ENCODE measurements at regions not wholly inside any gene's neighbourhood (a gene's known extent, or its start where the extent isn't known, plus 50 kb on each side); places are given as distances from the start of the nearest gene placed in this dataset.

DNA sequence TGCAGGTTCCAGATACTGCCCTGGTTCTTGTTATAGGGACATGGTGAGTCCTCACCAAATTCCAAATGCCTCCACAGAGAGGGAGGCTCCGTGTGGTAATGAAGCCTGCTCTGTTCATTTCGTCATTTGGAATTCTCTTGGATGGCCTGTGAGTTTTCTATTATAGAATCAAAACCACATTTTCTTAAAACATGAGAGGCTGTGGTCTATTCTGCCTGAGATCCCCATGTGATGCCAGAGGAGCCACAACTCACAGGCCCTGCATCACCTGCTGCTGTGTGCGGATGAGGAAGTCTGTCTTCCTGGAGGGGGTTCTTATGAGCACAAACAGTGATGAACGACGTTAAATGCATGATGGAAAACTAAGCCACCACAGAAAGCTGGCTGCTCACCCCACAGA, 264.4 kb downstream of the UQCRFS1 start:
- DNase-seq (ENCODE audit: low spot score in 2 of 2): no peak
- FAIRE-seq: no peak

DNA sequence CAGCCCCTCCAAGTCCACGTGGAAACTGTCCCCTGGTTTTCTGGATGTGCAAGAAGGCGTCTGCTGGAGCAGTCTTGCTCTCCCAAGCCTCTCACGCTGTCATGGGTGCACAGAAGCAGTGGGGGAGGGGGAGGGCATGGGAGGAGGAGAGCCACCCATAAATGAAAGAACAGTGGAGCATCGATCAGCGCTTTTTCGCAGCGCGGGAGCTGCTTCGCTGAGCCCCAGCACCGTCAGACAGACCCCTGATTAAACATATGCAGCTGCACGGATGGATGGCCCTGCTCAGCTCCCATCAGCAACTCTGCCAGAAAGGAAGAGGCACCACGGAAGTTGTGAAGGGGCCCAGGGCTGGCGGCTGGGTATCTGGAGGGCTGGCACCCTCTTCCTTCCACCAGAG, 264.9 kb downstream of the UQCRFS1 start:
- no peak for DNase-seq (ENCODE audit: low spot score in 2 of 2)
- no peak for FAIRE-seq

DNA sequence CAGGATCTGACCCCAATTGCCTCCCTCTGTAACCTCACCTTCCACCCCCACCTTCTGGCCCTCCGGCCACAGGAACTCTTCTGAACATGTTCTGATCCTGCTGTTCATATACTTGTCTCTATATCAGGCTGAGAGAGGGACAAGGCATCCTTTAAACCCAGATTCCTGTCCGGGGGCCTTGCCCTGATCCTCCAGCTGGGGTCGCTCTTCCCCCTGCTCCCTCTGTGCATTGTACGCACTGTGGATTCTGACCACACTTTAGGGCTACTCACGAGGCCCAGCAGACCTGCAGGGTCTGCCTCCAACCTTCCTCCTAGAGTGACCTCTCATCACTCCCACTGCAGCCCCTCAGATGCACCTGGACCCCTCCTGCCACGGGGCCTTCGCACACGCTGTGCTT, 269.3 kb downstream of the UQCRFS1 start:
- no peak for DNase-seq (ENCODE audit: low spot score in 2 of 2)
- FAIRE-seq: no peak

DNA sequence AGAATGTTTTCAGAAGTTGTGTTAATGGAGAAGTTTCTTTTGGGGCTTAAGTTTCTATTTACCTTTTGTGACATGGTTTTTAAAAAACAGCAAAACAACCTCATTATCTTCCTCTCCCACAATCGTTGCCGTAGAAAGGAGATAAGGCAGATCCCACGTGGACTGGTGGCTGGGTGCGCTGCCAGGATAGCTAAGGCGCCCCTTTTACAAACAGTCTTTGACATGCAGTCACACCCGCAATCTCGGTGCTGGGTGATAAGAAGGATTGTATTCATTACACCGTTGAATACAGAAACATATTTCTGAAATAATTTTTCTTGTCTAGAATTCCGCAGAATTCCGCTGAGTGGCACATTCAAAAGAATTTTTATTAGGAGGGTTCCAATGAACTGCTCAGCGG, 271.1 kb downstream of the UQCRFS1 start:
- FAIRE-seq (no peak), DNase-seq (ENCODE audit: low spot score in 2 of 2) (no peak)

DNA sequence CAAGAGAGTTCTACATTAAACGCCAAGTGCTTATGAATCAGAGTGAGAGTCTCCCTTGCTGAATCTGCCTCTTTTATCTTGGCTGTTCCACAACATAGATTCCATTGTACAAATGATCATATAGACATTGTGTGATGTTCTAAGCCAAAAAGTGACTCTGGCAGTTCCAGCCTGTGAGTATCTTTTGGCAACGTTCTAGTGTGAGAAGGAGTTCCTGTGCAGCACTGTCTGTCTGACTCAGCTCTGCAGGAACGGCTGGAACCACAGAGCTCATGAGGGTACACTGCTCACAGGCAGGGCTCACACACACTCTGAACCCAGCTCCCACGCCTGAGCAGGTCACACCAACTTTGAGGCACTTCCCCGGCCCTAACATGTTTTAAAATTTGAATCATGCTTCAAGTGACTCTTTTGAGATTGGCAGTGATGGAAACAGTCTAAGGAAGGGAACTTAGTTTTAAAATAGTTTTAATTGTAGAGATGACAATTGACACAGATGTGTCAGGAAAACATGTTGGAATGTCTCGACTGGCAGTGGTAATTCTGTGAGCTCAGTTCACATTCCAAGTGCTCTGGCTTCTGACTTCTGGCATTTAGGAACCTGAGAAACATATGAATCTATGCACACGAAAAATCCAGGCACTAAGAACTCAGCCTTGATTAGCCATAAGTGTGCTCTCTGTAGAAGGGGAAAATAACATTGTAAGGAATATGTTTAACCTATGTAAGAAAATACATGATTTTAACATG, 272.0 kb downstream of the UQCRFS1 start:
- DNase-seq (ENCODE audit: low spot score in 2 of 2) (no peak), FAIRE-seq (no peak)

DNA sequence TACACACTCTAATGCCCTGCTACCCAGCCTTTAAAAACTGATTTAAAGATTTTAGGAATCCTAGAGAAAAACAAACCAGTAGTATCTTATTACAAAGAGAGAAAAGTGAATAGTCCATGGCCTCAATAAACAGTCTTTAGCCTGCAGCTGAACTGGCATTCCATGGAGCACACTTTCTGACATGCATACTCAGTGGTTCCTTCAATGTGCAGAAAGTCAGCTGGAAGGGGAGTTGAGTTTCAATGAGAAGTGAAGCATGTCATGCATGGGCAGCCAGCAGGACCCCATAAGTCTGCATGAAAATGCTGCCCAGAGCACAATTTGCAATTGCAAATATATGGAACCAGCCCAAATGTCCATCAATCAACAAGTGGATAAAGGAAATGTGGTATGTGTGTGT, 273.7 kb downstream of the UQCRFS1 start:
- FAIRE-seq: no peak
- no peak for DNase-seq (ENCODE audit: low spot score in 2 of 2)

DNA sequence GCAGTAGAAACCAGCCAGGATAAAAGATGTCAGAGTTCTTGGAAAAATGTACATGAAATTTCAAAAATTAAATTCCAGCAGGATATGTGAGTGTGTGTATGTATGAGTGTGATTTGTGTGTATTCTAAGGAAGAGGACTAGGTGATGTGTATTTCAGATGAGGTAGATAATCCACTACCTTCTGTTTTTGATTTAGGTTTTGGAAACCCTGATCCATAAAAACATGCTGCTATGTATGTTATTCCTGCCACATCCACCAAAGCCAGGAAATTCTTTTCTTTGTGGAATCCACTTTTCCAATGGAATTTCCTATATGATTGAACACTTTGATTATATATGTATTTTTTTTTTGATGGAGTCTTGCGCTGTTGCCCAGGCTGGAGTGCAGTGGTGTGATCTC, 276.9 kb downstream of the UQCRFS1 start:
- DNase-seq (ENCODE audit: low spot score in 2 of 2) (no peak), FAIRE-seq (no peak)

DNA sequence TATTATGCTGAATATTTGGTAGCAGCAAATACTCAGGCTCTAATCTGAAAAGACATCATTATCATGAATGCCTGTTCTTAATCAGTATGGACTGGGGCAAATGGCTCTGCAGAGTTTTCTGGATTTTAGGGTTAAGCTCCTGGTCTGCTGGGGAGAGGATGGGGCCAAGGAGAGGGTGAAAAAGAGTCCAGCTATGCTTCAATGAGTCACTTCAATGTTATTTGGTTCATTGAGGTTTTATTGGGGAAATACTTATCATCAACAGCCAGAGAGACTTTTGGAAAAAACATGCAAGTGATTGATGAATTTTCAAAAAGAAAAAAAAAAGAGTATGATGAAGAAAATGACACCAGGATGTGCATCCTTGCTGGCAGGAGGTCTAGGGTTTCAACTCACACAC, 278.3 kb downstream of the UQCRFS1 start:
- FAIRE-seq: no peak
- DNase-seq (ENCODE audit: low spot score in 2 of 2): no peak

DNA sequence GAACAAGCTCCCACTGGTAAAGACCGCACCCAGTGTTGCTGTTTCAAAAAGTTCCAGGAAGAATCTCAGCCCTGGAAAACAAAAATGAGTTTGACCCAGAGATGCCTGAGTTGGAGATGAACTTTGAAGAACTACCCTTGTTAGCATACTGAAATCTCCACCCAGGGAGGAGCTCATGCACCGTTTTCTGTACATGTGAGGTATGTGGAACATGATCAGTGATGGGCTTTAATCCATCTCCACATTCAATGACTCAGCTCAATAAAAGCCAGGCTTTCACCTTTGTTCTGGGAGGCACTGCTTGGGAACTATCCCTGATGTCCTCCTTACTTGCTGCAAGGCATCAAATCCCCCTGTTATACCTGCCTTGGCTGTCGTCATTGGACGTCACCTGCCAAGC, 279.9 kb downstream of the UQCRFS1 start:
- DNase-seq (ENCODE audit: low spot score in 2 of 2) (no peak), FAIRE-seq (no peak)

DNA sequence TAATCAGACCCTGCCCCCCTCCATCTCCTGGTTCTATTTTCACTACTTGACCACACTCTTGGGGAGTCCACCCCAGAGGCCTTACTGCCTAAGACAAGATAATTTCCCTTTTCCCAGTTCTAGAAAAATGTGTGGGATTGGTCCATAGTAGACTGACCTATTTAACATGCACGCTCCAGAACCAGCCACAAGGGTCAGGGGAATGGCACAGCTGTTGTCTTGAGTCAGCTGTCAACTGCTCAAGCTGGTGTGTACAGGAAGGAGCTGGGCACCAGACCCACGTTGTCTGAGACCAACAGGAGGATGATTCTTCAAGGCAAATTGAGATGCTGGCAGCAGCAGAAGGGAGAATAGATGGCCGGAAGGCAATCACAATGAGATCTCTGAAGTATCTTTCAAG, 280.5 kb downstream of the UQCRFS1 start:
- no peak for FAIRE-seq
- DNase-seq (ENCODE audit: low spot score in 2 of 2): no peak

DNA sequence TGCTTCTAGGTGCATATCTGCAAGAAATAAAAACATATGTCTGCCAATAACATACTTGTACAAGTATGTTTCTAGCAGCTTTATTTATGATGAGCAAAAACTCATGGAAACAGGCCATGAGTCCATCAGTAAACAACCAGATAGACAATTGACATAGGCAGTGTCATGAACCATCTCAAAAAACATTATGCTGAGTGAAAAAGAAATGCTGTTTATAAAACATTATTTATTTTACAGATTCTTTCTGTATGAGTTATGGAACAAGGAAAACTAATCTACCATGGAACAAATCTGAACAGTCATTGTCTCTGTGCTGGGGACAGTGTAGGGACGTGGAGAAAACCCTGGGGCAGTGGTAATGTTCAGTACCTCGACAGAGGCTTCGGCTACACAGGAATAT, 283.9 kb downstream of the UQCRFS1 start:
- DNase-seq (ENCODE audit: low spot score in 2 of 2) (no peak), FAIRE-seq (no peak)

DNA sequence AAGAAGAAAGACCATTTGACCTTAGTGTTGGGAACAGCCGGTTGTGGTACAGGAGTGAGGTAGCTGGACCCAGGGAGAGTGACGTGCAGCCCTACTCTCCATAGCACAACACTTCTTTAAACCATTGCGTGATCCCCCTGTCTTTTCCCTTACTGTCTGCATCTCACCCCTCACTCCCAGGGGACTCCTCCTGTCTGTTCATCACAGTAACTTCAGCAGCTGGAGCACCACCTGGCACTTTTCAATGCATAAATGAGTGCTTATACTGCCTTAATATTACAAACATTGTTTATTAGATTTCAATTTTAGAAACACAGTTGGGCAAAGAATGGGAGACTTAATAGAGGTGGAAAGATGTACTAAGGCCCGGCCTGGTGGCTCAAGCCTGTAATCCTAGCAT, 285.5 kb downstream of the UQCRFS1 start:
- DNase-seq (ENCODE audit: low spot score in 2 of 2): no peak
- no peak for FAIRE-seq

DNA sequence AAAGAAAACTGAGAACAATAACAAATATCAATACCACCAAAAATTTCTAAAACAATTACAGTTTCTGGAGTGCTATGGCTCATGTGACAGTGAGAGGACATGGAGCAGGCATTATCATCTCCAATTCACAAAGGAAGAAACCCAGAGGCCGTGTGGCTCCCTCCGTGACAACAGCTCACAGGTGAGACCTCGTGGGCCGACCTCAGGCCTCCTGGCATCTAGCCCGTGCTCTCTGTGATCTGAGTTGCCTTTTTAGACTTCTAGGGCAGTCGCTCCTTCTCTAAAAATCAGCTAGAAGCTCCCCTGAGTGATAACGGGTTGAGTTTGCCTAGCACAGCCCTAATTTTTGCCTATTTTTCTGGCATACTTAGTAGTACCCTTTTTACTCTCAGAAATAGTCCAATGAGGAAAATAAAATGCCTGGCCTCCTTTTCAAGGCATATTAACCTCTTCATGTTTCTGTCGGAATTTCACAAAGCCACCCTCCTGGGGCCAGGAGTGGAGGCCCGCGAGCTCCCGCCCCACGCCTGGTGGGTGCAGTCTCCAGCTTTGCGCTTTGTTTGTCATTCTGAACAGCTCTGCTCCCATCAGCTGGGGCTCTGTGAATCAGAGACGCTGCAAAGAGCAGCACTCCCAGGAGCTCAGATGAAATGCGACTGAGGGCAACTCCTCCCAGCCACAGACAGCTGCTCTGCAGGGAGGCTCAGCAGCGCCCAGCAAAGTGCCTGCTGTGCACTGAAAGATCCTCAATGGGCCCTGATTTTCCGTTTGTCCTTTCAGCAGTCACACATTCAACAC, 292.5 kb downstream of the UQCRFS1 start:
- FAIRE-seq (no peak), DNase-seq (ENCODE audit: low spot score in 2 of 2) (no peak)

DNA sequence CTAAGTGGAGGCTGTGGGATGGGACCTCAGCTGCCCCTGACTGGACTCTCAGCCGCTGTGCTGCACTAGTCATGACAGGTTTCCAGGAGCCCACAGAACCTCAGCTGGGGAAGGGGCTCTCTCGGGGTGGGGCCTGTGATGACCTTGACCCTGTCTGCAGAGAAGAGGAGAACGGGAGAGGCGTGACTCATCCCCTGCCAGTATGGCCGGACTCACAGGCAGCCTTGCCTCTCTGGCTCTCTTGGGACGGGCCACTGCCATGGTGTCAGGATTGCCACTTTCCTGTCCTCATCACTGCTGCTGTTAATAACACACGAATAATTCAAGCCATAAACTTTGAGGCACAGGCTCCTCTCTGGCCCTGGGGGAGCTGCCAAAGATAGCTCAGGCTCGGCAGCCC, 295.3 kb downstream of the UQCRFS1 start:
- DNase-seq (ENCODE audit: low spot score in 2 of 2) (no peak), FAIRE-seq (no peak)

DNA sequence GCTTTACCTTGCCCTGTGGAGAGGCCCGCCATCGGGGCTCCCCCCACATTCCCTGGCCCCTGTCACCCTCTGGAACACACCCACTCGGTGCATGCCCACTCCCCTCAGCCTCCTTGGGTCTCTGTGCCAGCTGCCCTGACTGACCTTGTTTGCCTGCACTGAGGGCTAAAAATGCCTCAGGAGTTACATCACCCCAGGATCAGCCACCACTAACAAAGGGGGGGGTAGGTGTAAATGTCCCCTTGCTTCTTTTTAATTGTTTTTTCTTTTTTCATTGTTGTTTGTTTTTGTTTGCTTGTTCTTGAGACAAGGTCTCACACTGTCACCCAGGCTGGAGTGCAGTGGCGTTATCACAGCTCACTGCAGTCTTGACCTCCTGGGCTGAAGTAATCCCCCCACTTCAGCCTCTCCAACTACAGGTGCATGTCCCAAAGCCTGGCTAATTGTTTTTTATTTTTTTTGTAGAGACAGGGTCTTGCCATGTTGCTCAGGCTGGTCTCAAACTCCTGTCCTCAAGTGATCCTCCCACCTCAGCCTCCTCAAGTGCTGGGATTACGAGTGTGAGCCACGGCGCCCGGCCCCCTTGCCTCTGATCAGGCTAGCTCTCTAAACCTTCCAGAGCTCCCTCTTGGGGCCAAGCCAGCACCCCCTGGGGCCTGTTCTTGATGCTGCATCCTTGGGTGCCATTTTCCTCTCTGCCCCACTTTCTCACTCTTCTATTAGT, 297.1 kb downstream of the UQCRFS1 start:
- FAIRE-seq: no peak

DNA sequence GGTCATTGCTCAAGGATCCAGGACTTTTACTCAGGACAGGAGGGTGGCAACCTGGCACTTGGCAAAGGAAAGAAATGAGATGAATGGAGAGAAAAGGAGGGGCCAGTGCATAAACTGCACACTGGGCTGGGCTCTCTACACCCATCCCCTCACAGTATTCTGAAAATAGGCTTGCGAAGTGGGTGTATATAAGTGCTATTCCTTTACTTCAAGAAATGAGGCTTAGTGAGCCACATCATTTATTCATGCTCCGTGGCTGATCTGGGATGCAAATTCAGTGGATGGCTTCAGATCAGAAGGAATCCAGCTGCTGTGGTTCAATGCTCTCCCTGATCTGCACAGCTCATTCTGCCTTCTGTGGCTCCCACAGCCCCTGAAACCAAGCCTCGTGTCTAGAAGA, 297.7 kb downstream of the UQCRFS1 start:
- FAIRE-seq (no peak), DNase-seq (ENCODE audit: low spot score in 2 of 2) (no peak)

More for the DNA sequence above, 297.1 kb downstream of the UQCRFS1 start:
- DNase-seq (ENCODE audit: low spot score in 2 of 2): no peak

DNA sequence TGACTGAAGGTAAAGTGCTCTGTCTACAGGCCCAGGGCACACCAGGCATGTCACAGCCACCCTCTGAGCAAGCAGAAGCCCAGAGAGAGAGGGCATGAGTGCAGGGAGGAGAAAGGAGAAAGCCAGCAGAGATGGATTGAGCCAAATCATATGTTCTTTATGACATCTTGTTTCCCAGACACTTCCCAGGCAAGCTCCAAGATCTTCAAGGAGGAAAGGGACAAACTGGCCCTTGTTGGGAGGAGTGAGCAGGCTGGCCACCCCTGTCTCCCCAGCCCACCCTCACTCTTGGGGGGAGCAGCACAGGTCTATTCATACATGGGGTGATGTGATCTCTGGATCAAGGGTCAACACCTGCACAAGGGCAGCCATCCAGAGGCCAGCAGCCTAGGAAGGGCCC, 298.8 kb downstream of the UQCRFS1 start:
- no peak for FAIRE-seq

DNA sequence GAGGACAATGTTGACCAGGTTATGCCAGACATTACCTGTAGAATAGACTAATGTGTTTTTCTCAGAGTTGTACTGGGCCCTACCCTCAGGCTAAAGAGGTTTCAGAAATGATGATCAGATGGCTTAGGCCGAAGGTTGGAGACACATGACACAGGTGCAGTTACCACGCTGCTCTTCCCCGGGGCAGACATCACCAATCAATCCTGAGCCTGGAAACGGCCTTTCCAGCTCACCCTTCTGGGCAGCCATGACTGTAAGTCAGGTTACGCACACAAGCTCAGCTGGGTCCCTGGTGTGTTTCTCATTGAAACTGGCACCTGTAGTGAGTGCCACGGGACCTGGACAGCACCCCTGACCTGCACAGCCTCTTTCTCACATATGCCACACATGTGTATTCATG, 299.3 kb downstream of the UQCRFS1 start:
- FAIRE-seq: no peak

More for the DNA sequence above, 298.8 kb downstream of the UQCRFS1 start:
- DNase-seq (ENCODE audit: low spot score in 2 of 2): no peak

DNA sequence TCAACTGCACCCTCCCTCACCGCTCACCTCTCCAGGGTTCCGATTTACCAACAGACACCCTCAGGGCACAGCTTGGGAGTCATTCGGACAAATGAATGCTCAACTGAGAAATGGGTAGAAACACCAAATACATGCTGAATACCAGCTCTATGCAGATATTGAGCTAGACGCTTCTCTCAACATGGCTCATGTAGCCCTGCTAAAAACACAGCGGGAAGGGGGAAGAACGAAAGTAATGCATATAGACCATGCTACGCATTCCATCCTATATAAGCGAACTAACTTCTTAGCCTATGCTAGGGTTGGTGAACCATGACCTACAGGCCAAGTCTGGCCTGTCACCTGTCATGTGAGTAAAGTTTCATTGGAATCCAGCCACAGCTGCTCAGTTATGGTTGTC, 304.0 kb downstream of the UQCRFS1 start:
- DNase-seq (ENCODE audit: low spot score in 2 of 2): no peak
- FAIRE-seq: no peak

More for the DNA sequence above, 299.3 kb downstream of the UQCRFS1 start:
- DNase-seq (ENCODE audit: low spot score in 2 of 2): no peak

DNA sequence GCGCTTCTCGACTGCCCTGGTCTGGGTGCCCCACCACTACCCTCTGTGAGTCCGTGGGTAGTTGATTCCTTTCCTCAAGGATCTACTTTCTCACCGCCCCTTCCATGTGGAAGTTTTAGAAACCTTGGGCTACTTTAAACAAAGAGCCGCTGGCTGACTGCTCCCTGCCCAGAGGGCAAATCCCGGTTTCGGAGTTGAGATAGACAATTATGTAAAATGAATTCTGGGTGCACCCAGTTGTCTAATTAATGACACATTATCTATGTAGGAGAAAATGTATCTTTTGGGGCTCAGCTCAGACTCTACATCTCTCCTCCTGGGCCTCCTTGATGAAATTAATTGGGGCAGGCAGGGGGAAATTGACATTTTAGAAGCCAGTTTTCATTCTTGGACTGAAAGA, 305.4 kb downstream of the UQCRFS1 start:
- no peak for FAIRE-seq
- no peak for DNase-seq (ENCODE audit: low spot score in 2 of 2)

DNA sequence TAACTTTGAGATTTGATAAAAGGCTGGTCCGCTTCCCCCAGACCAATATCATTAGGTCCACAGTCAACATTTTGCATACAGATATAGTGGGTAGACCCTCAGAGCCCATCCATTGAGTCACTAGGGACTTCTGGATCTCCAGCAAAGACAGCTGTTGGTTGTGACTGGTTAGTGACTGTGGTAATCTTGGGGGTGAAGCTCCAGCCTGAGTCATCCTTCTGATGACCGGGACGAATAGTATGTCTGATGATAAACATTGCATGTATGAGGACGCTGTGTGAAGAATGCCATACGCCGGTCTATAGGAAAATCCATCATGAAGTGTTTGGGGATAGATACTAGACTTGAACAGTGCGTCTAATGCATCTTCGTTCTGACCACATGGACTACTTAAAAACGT, 307.0 kb downstream of the UQCRFS1 start:
- DNase-seq (ENCODE audit: low spot score in 2 of 2) (no peak), FAIRE-seq (no peak)

Data from frontal cortex (tissue), 3 donors.